ENCODE measurements at regions not wholly inside any gene's neighbourhood (a gene's known extent, or its start where the extent isn't known, plus 50 kb on each side); places are given as distances from the start of the nearest gene placed in this dataset.

- Histone ChIP-seq H3K9me3 (ENCODE audit: control insufficient read depth, insufficient read depth, low read length) (no peaks in the 10 kb centered on the region), H3K79me2 (ENCODE audit: control insufficient read depth, low read length) (no peaks in the 10 kb centered on the region), H3K4me1 (ENCODE audit: control insufficient read depth, low read length) (peaks cover 21% of the 10 kb centered on the region), H3K4me3 (ENCODE audit: low read length) (no peak overlapping the region), H4K20me1 (ENCODE audit: control insufficient read depth, insufficient read depth, low read depth, low read length) (no peaks in the 10 kb centered on the region), H3K9me2 (replicated peaks; ENCODE audit: control insufficient read depth, low read length) (no peaks in the 10 kb centered on the region), H3K36me3 (ENCODE audit: control insufficient read depth, low read length) (no peaks in the 10 kb centered on the region), H3K27ac (ENCODE audit: low read depth, low read length) (no peak overlapping the region), H3F3A (ENCODE audit: control insufficient read depth, insufficient read depth) (no peaks in the 10 kb centered on the region), H3K4me2 (ENCODE audit: low read length) (no peak overlapping the region), H3K27me3 (ENCODE audit: control insufficient read depth, low read length) (no peaks in the 10 kb centered on the region)
- TF ChIP-seq EZH2phosphoT487 (IDR thresholded peaks at IDR 0.05; ENCODE audit: borderline replicate concordance, low read length) = no peak
- no peak for TF ChIP-seq CTCF (IDR thresholded peaks at IDR 0.05; ENCODE audit: low read depth, low read length, poor library complexity, severe bottlenecking)
Observed at GRCh38 chr2:11936761-11937160, 190.3 kb downstream of the LPIN1 start.

- TF ChIP-seq EZH2phosphoT487 (IDR thresholded peaks at IDR 0.05; ENCODE audit: borderline replicate concordance, low read length) (no peak), CTCF (IDR thresholded peaks at IDR 0.05; ENCODE audit: low read depth, low read length, poor library complexity, severe bottlenecking) (no peak)
- H3K4me3 ChIP-seq (ENCODE audit: low read length) = no peak overlapping the region
- no peak overlapping the region for H3K27ac ChIP-seq (ENCODE audit: low read depth, low read length)
- H3K9me3 ChIP-seq (ENCODE audit: control insufficient read depth, insufficient read depth, low read length) = no peaks in the 10 kb centered on the region
- H3K79me2 ChIP-seq (ENCODE audit: control insufficient read depth, low read length) = no peaks in the 10 kb centered on the region
- no peaks in the 10 kb centered on the region for H4K20me1 ChIP-seq (ENCODE audit: control insufficient read depth, insufficient read depth, low read depth, low read length)
- H3K36me3 ChIP-seq (ENCODE audit: control insufficient read depth, low read length) = no peaks in the 10 kb centered on the region
- H3F3A ChIP-seq (ENCODE audit: control insufficient read depth, insufficient read depth) = no peaks in the 10 kb centered on the region
- no peaks in the 10 kb centered on the region for H3K9me2 ChIP-seq (replicated peaks; ENCODE audit: control insufficient read depth, low read length)
- H3K4me1 ChIP-seq (ENCODE audit: control insufficient read depth, low read length) = peaks cover 15% of the 10 kb centered on the region
- H3K4me2 ChIP-seq (ENCODE audit: low read length) = no peak overlapping the region
- no peaks in the 10 kb centered on the region for H3K27me3 ChIP-seq (ENCODE audit: control insufficient read depth, low read length)
Observed at GRCh38 chr2:11938196-11938595, 191.8 kb downstream of the LPIN1 start.

- H3K79me2 ChIP-seq (ENCODE audit: control insufficient read depth, low read length) = no peaks in the 10 kb centered on the region
- H3K27ac ChIP-seq (ENCODE audit: low read depth, low read length) = no peak overlapping the region
- peaks cover 7% of the 10 kb centered on the region for H3K4me1 ChIP-seq (ENCODE audit: control insufficient read depth, low read length)
- no peaks in the 10 kb centered on the region for H4K20me1 ChIP-seq (ENCODE audit: control insufficient read depth, insufficient read depth, low read depth, low read length)
- H3K36me3 ChIP-seq (ENCODE audit: control insufficient read depth, low read length) = no peaks in the 10 kb centered on the region
- TF ChIP-seq CTCF (IDR thresholded peaks at IDR 0.05; ENCODE audit: low read depth, low read length, poor library complexity, severe bottlenecking) (no peak), EZH2phosphoT487 (IDR thresholded peaks at IDR 0.05; ENCODE audit: borderline replicate concordance, low read length) (no peak)
- no peaks in the 10 kb centered on the region for H3K9me3 ChIP-seq (ENCODE audit: control insufficient read depth, insufficient read depth, low read length)
- H3K9me2 ChIP-seq (replicated peaks; ENCODE audit: control insufficient read depth, low read length) = no peaks in the 10 kb centered on the region
- no peak overlapping the region for H3K4me2 ChIP-seq (ENCODE audit: low read length)
- no peaks in the 10 kb centered on the region for H3K27me3 ChIP-seq (ENCODE audit: control insufficient read depth, low read length)
- H3F3A ChIP-seq (ENCODE audit: control insufficient read depth, insufficient read depth) = no peaks in the 10 kb centered on the region
- H3K4me3 ChIP-seq (ENCODE audit: low read length) = no peak overlapping the region
Observed at GRCh38 chr2:11939523-11939922, 193.1 kb downstream of the LPIN1 start.
